Glomerular visceral epithelial cell (primary cell): ENCODE measurements at regions not wholly inside any gene's neighbourhood (a gene's known extent, or its start where the extent isn't known, plus 50 kb on each side); places are given as distances from the start of the nearest gene placed in this dataset.
A peak's percentile ranks its signal among the peaks of the same experiment; 100 is the strongest.

Experiments
- DNase-seq: peaks from one replicate; pipeline ENCODE4 v3.0.0-alpha.2; 2016; ENCODE audit errors: extremely low spot score

- DNase-seq = no peak
Observed at GRCh38 chr13:81800433-81800832, 1459.5 kb upstream of the SPRY2 start.

DNA sequence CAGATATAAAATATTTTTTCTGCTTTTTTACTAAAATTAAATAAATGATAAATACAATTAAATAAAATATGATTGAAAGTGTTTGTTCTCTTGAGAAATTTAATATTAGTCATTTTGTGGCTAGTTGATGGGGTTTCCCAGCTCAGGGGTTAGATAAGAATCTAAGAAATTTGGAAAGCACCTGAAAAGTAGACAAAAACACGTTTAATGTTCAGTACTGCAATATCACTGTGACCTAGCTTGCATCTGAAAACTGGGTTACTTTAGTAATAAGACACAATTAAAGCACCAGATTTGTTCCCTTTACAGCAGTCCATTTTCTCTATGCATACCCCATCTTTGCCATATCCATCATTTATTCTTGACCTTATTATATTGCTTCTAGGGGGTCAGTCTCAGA, 1454.8 kb upstream of the SPRY2 start:
- DNase-seq = no peak

DNA sequence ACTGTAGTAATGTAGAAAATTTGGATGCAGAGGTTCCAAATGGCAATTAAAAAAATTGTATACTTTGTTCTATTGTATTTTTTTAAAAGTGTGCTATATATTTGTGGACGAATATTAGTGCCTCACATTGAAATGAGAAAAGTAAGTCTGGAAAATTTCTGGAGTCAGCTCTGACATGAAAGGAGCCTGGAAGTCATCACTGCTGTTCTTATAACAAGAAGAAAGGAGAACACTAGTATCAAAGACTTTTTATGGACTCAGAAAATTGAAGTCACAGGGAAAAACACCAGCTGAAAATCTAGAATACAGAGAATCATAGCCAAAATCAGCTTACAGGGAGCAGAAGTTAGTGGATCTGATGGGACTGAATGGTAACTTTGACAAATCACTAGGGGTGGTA, 1450.7 kb upstream of the SPRY2 start:
- DNase-seq = no peak

GRCh38 chr13:81781471-81781870, 1440.5 kb upstream of the SPRY2 start:
- DNase-seq = no peak

GRCh38 chr13:81779876-81780275, 1439.0 kb upstream of the SPRY2 start:
- DNase-seq = no peak

DNA sequence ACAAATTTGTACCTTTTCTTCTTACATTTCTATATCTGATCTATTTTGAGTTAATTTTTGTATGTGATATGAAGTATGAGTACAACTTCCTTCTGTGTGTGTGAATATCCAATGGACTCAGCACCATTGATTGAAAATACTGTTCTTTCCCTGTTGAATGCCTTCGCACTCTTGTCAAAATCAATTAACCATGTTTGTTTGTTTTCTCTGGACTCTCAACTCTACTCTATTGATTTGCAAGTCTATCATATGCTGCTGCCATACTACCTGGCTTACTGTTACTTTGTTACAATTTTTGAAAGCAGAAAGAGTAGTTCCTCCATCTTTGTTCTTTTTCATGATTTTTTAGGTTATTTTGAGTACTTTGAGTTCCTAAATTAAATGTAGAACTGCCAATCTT, 1437.4 kb upstream of the SPRY2 start:
- DNase-seq = no peak

DNA sequence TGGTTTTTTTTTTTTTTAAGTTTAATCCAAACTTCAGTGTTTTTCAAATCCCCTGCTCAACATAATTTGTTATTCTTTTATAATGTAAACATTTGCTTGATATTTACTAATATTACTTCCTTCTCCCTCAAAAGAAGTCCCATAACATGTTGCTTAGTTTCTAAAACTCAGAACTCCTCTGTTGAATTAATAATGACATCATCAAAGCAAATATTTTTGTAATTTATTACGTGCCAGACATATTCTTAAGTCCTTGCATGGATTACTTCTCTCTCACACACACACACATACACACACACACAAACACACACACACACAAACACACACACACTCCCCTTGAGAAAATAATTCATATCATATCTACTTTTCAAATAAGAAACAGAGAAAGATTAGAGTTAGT, 1432.3 kb upstream of the SPRY2 start:
- no peak for DNase-seq

- no peak for DNase-seq
Observed at GRCh38 chr13:81771951-81772350, 1431.0 kb upstream of the SPRY2 start.

- no peak for DNase-seq
Observed at GRCh38 chr13:81770868-81771505, 1430.1 kb upstream of the SPRY2 start.

DNA sequence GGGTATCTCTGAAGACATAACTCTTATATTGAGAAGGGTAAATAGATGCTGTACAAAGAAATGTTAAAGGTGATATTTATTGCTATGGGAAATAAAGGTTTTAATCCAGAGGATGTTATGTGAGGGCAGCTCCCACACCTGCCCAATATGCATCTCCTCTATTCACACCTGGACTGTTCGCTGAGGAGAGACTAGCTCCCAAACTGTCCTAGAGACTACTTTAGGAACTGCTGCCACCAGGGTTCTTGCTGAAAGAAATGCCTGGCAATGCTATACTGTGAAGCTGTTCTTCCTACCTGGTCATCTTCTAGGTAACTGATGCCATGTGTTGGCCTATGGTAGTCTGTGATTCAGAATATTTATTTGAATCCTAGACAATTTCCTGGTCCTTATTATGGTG, 1421.5 kb upstream of the SPRY2 start:
- DNase-seq = no peak

- peak; percentile 21 for DNase-seq
Observed at GRCh38 chr13:81760316-81760715, 1419.4 kb upstream of the SPRY2 start.

DNA sequence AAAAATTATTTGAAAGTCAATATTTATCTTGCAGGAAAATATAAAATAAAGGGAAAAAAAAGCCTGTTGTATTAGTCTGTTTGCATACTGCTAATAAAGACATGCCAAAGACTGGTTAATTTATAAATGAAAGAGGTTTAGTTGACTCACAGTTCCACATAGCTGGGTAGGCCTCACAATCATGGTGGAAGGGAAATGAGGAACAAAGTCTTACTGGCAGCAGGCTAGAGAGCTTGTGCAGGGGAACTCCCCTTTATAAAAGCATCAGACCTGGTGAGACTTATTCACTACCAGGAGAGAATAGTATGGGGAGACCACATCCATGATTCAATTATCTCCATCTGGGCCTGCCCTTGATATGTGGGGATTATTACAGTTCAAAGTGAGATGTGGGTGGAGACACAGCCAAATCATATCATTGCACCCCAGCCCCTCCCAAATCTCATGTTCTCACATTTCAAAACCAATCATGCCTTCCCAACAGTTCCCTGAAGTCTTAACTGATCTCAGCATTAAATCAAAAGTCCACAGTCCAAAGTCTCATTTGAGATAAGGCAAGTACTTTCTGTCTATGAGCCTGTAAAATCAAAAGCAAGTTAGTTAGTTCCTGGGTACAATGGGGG, 1416.5 kb upstream of the SPRY2 start:
- no peak for DNase-seq

- DNase-seq = no peak
Observed at GRCh38 chr13:81745391-81745790, 1404.5 kb upstream of the SPRY2 start.

GRCh38 chr13:81738364-81738763, 1397.4 kb upstream of the SPRY2 start:
- no peak for DNase-seq

DNA sequence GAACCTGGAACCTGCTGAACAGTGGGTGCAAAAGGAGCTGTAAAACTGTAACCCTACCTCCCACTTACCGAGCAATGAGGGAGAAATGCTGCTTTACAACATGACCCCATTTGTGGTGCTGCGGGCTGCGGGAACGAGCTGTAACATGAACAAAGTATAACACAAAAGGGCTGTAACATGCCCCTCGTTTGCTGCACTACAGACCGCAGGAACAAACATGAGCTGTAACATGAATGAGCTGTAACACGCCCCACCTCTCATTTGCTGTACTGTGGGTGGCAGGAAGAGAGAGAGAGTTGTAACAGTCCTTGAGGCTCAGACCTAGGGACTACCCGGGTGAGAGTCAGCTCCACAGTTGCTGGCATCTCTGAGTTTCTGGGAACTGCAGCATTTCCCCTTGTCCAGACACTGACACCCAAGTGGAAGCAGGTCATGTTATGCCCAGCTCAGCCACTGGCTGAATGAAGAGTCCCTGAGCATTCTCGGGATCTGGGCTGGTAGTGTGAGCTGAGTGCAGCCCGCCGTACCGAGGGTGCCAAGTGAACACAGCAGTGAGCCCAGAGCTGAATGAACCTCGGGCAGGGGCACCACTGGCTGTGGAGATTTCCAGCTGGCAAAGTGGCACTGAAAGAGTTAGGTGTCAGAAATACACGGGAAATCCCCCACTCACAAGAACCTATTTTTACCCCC, 1385.3 kb upstream of the SPRY2 start:
- no peak for DNase-seq

- no peak for DNase-seq
Observed at GRCh38 chr13:81722456-81722855, 1381.5 kb upstream of the SPRY2 start.

DNA sequence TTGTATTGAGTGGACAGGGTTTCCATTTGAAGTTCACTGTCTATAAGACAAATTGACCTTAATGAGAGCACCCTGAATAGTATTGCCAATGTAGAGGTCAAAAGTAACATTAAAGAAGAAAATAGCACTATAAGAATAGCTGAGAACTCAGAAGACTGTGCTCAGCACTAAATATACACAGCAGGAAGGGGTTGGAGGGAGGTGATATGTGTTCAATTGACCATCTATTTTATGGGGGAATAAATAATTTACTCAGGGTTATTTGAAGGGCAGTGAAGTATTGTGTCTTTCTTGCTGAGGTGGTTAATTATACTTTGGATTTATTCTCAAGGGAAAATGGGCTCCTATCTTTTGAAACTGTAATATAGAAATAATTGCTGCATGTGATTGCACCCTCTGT, 1380.5 kb upstream of the SPRY2 start:
- no peak for DNase-seq

GRCh38 chr13:81714513-81714912, 1373.6 kb upstream of the SPRY2 start:
- no peak for DNase-seq

GRCh38 chr13:81713201-81713600, 1372.3 kb upstream of the SPRY2 start:
- DNase-seq = no peak

- no peak for DNase-seq
Observed at GRCh38 chr13:81697826-81698225, 1356.9 kb upstream of the SPRY2 start.

DNA sequence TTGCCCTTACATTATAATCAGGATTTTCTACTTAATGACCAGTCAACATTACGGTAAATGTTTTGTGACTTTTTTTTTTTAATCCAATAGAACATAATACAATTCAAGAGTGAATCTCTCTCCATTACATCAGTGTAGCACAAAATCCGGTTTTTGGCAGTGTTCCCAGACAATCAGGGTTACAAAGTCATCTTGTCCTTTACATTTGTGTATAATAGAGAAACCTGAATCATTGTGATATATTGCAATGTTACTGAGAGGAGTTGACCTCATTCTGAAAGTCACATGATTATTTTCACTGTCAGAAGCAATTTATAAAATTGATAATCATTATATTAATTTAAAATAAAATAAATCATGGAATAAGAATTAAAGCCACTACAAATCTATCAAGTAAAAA, 1346.0 kb upstream of the SPRY2 start:
- peak; percentile 41 for DNase-seq

GRCh38 chr13:81683521-81683920, 1342.6 kb upstream of the SPRY2 start:
- no peak for DNase-seq

GRCh38 chr13:81682081-81682630, 1341.2 kb upstream of the SPRY2 start:
- DNase-seq = no peak
